ENCODE measurements at regions not wholly inside any gene's neighbourhood (a gene's known extent, or its start where the extent isn't known, plus 50 kb on each side); places are given as distances from the start of the nearest gene placed in this dataset.

DNA sequence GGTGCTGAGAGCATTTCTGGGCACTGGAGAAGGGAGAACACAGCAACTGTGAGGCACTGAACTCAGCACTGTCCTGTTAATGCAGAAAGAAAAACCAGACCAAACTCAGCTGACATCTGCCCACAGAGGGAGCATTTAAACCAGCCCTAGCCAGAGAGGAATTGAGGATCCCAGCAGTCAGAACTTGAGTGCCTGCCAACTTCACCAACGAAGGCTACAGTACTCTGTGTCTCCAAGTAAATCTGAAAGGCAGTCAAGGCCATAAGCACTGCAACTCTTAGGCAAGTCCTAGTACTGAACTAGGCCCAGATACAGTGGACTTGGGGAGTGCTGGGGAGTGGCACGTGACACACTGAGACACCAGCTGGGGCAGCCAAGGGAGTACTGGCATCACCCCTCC is 176.2 kb upstream of the ZC3H15 start:
- H3K4me1 ChIP-seq (ENCODE audit: control insufficient read depth in 2 of 2, insufficient read depth in 2 of 2, low read length in 2 of 2), result no peaks in the 10 kb centered on the region
- Mint-ChIP-seq H3K4me3 (no peak overlapping the region), H3K9me3 (peaks cover 6 to 36% (median 24%) of the 10 kb centered on the region in 11 donors), H3K4me1 (no peaks in the 10 kb centered on the region), H3K27me3 (no peaks in the 10 kb centered on the region), H3K36me3 (peaks cover 0 to 74% (median 53%) of the 10 kb centered on the region in 5 donors), H3K27ac (no peak overlapping the region)
- H3K36me3 ChIP-seq (ENCODE audit: control insufficient read depth in 2 of 3, insufficient read depth in 3 of 3, low read length in 3 of 3), result no peaks in the 10 kb centered on the region
- CTCF ChIA-PET, result no interaction called here
- POLR2A ChIA-PET, result no interaction called here
- intact Hi-C loops (cut with micrococcal nuclease), result no loop called here
- no peak for DNase-seq
- H3K4me3 ChIP-seq (ENCODE audit: low read length), result no peak overlapping the region
- ATAC-seq, result no peak
- H3K9me3 ChIP-seq (ENCODE audit: control insufficient read depth in 2 of 3, low read length in 3 of 3), result peaks cover 0 to 6% (median 0%) of the 10 kb centered on the region in 3 experiments
- no peak overlapping the region for H3K27ac ChIP-seq (ENCODE audit: low read depth, low read length)
- no peaks in the 10 kb centered on the region for H3K27me3 ChIP-seq (ENCODE audit: control insufficient read depth in 2 of 2, insufficient read depth in 2 of 2, low read length in 2 of 2)

DNA sequence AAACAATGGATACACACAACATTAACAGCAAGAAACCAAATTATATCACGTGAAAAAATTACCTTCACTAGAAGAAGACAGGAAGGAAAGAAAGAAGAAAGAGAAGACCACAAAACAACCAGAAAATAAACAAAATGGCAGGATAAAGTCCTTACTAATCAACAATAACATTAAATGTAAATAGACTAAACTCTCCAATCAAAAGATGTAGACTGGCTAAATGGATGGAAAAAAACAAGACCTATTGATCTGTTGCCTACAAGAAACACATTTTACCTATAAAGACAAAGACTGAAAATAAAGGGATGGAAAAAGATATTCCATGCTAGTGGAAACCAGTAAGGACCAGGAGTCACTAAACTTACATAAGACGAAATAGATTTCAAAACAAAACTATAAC is 167.0 kb upstream of the ZC3H15 start:
- H3K4me1 ChIP-seq (ENCODE audit: control insufficient read depth in 2 of 2, insufficient read depth in 2 of 2, low read length in 2 of 2), result no peaks in the 10 kb centered on the region
- H3K4me3 ChIP-seq (ENCODE audit: low read length), result no peak overlapping the region
- ATAC-seq, result no peak
- intact Hi-C loops (cut with micrococcal nuclease), result no loop called here
- DNase-seq, result no peak
- no peaks in the 10 kb centered on the region for H3K9me3 ChIP-seq (ENCODE audit: control insufficient read depth in 2 of 3, low read length in 3 of 3)
- H3K27me3 ChIP-seq (ENCODE audit: control insufficient read depth in 2 of 2, insufficient read depth in 2 of 2, low read length in 2 of 2), result no peaks in the 10 kb centered on the region
- H3K27me3 Mint-ChIP-seq, result no peaks in the 10 kb centered on the region
- peaks cover 0 to 52% (median 41%) of the 10 kb centered on the region in 5 donors for H3K36me3 Mint-ChIP-seq
- POLR2A ChIA-PET, result no interaction called here
- H3K9me3 Mint-ChIP-seq, result peaks cover 14 to 77% (median 37%) of the 10 kb centered on the region in 11 donors
- CTCF ChIA-PET, result no interaction called here
- no peak overlapping the region for H3K27ac ChIP-seq (ENCODE audit: low read depth, low read length)
- H3K4me1 Mint-ChIP-seq, result no peaks in the 10 kb centered on the region
- H3K4me3 Mint-ChIP-seq, result no peak overlapping the region
- no peaks in the 10 kb centered on the region for H3K36me3 ChIP-seq (ENCODE audit: control insufficient read depth in 2 of 3, insufficient read depth in 3 of 3, low read length in 3 of 3)
- H3K27ac Mint-ChIP-seq, result peak overlapping the region in 1 of 9 donors; percentile 64

DNA sequence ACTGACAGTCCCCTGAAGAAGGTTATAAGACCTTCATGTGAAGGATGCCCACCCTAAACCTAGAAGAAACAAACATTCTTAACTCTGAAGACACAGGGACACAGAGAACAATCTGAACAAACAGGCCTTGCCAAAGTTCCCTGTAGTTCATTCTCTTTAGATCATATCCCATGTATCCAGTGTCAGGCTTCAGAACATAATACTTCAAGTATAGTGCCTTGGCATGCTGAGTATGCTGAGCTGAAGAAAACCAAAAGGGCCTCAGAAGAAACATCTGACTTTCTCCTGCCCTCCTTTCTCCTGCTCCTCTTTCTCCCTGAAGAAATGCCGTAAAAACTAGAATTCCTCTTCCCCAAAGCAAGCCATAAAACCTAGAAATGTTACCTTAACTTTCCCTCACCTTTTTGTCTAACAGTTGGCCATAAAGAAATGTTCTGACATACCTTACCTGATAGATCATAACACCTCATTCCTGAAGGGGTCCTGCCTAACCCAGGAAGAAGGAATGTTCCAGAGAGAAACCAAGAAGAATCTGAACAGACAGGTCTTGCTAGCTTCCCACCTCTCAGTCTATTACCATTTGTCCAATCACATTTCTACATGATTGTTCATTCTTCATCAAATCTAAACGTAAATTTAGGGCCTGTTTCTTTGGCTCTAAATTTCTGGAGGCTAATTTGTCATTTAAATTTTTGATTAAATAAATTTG is 160.1 kb upstream of the ZC3H15 start:
- no peak for DNase-seq
- no peaks in the 10 kb centered on the region for H3K27me3 Mint-ChIP-seq
- H3K4me1 Mint-ChIP-seq, result peaks cover 0 to 1% (median 0%) of the 10 kb centered on the region in 7 donors
- Histone ChIP-seq H3K27me3 (ENCODE audit: control insufficient read depth in 2 of 2, insufficient read depth in 2 of 2, low read length in 2 of 2) (no peaks in the 10 kb centered on the region), H3K9me3 (ENCODE audit: control insufficient read depth in 2 of 3, low read length in 3 of 3) (no peaks in the 10 kb centered on the region), H3K36me3 (ENCODE audit: control insufficient read depth in 2 of 3, insufficient read depth in 3 of 3, low read length in 3 of 3) (no peaks in the 10 kb centered on the region), H3K27ac (ENCODE audit: low read depth, low read length) (no peak overlapping the region), H3K4me3 (ENCODE audit: low read length) (no peak overlapping the region), H3K4me1 (ENCODE audit: control insufficient read depth in 2 of 2, insufficient read depth in 2 of 2, low read length in 2 of 2) (no peaks in the 10 kb centered on the region)
- POLR2A ChIA-PET, result no interaction called here
- no peak overlapping the region for H3K4me3 Mint-ChIP-seq
- ATAC-seq, result no peak
- H3K27ac Mint-ChIP-seq, result no peak overlapping the region
- H3K36me3 Mint-ChIP-seq, result peaks cover 0 to 31% (median 28%) of the 10 kb centered on the region in 5 donors
- CTCF ChIA-PET, result no interaction called here
- intact Hi-C loops (cut with micrococcal nuclease), result no loop called here
- H3K9me3 Mint-ChIP-seq, result peaks cover 0 to 31% (median 13%) of the 10 kb centered on the region in 11 donors

DNA sequence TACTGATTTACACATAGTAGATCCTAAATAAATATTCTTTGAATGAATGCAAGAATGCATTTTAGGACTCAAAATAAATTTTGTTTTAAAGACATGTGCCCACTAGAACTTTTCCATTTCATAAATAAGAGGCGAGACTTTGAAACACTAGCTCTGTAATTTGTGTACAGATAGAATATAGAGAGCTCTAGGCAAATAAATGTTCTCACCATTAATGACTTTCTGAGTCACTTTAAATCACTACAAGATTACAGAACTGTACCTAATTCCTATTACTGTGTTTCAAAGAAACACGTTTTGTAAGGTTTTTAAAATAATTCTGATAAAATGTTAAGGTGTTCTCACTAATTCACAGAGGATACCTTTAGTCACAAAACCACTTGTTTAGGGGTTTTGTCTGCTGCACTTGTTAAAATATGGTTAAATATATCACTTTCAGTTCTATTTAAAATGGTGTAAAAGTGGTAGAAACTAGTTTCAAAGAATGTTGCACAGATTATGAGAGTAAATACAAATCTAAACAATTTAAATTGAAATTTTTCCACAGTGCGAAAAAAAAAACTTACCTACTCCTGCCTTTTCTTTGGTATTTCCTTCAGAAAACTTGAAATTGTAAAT is 158.7 kb upstream of the ZC3H15 start:
- ChIA-PET POLR2A (no interaction called here), CTCF (no interaction called here)
- Histone ChIP-seq H3K27me3 (ENCODE audit: control insufficient read depth in 2 of 2, insufficient read depth in 2 of 2, low read length in 2 of 2) (no peaks in the 10 kb centered on the region), H3K9me3 (ENCODE audit: control insufficient read depth in 2 of 3, low read length in 3 of 3) (peaks cover 0 to 3% (median 0%) of the 10 kb centered on the region in 3 experiments), H3K4me1 (ENCODE audit: control insufficient read depth in 2 of 2, insufficient read depth in 2 of 2, low read length in 2 of 2) (no peaks in the 10 kb centered on the region), H3K36me3 (ENCODE audit: control insufficient read depth in 2 of 3, insufficient read depth in 3 of 3, low read length in 3 of 3) (no peaks in the 10 kb centered on the region), H3K27ac (ENCODE audit: low read depth, low read length) (no peak overlapping the region), H3K4me3 (ENCODE audit: low read length) (no peak overlapping the region)
- H3K27ac Mint-ChIP-seq, result no peak overlapping the region
- ATAC-seq, result no peak
- H3K27me3 Mint-ChIP-seq, result no peaks in the 10 kb centered on the region
- no peak overlapping the region for H3K4me3 Mint-ChIP-seq
- intact Hi-C loops (cut with micrococcal nuclease), result no loop called here
- no peak for DNase-seq
- peaks cover 0 to 1% (median 0%) of the 10 kb centered on the region in 7 donors for H3K4me1 Mint-ChIP-seq
- peaks cover 0 to 24% (median 13%) of the 10 kb centered on the region in 11 donors for H3K9me3 Mint-ChIP-seq
- peaks cover 0 to 25% (median 22%) of the 10 kb centered on the region in 5 donors for H3K36me3 Mint-ChIP-seq

DNA sequence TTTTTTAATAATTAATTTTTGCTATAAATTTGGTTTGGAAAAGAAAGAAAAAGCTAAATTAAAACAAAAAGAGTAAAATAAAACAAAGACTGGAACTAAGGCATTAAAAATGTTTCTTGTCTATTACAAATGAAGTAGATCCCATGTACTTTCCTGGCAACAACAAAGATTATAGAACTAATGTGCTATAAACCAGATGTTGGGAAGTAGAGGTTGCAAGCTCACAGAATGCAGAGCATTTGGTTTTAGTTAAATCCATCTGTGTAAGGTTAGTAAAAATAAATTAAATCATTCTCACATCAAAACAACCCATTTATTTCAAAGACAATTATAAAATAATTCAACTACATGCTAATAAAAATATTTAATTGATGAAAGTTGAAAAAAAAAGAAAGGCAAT is 157.2 kb upstream of the ZC3H15 start:
- Histone ChIP-seq H3K36me3 (ENCODE audit: control insufficient read depth in 2 of 3, insufficient read depth in 3 of 3, low read length in 3 of 3) (no peaks in the 10 kb centered on the region), H3K27ac (ENCODE audit: low read depth, low read length) (no peak overlapping the region), H3K4me1 (ENCODE audit: control insufficient read depth in 2 of 2, insufficient read depth in 2 of 2, low read length in 2 of 2) (no peaks in the 10 kb centered on the region), H3K4me3 (ENCODE audit: low read length) (no peak overlapping the region), H3K9me3 (ENCODE audit: control insufficient read depth in 2 of 3, low read length in 3 of 3) (peaks cover 0 to 3% (median 0%) of the 10 kb centered on the region in 3 experiments), H3K27me3 (ENCODE audit: control insufficient read depth in 2 of 2, insufficient read depth in 2 of 2, low read length in 2 of 2) (no peaks in the 10 kb centered on the region)
- Mint-ChIP-seq H3K9me3 (peaks cover 0 to 19% (median 8%) of the 10 kb centered on the region in 11 donors), H3K27ac (no peak overlapping the region), H3K4me1 (peaks cover 0 to 1% (median 0%) of the 10 kb centered on the region in 7 donors), H3K4me3 (no peak overlapping the region), H3K27me3 (no peaks in the 10 kb centered on the region), H3K36me3 (peaks cover 0 to 18% (median 11%) of the 10 kb centered on the region in 5 donors)
- POLR2A ChIA-PET, result no interaction called here
- ATAC-seq (no peak), DNase-seq (no peak)
- intact Hi-C loops (cut with micrococcal nuclease), result no loop called here
- CTCF ChIA-PET, result no interaction called here

DNA sequence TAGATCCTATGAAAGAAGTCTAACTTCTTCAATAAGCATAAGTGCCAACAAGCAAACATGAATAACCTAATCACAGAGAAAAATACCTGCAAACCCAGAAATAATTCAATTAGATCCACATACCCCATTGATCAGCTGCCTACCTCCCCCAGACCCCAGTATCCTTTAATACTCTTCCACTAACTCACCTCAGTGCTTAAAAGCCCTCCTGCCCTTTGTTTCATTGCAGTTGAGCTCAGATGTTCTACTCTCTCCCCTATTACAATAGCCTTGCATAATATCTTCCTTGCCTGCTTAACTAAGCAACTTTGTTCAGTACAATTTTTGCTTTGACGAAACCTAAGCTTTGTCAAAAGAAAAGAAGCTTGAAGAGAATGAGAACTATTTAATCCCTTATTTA is 156.0 kb upstream of the ZC3H15 start:
- H3K4me3 ChIP-seq (ENCODE audit: low read length), result no peak overlapping the region
- DNase-seq (no peak), ATAC-seq (no peak)
- ChIA-PET CTCF (no interaction called here), POLR2A (no interaction called here)
- H3K4me1 ChIP-seq (ENCODE audit: control insufficient read depth in 2 of 2, insufficient read depth in 2 of 2, low read length in 2 of 2), result no peaks in the 10 kb centered on the region
- Mint-ChIP-seq H3K4me3 (no peak overlapping the region), H3K27me3 (no peaks in the 10 kb centered on the region), H3K27ac (no peak overlapping the region), H3K36me3 (peaks cover 0 to 17% (median 10%) of the 10 kb centered on the region in 5 donors), H3K4me1 (peaks cover 0 to 1% (median 0%) of the 10 kb centered on the region in 7 donors), H3K9me3 (peaks cover 0 to 22% (median 7%) of the 10 kb centered on the region in 11 donors)
- H3K27me3 ChIP-seq (ENCODE audit: control insufficient read depth in 2 of 2, insufficient read depth in 2 of 2, low read length in 2 of 2), result no peaks in the 10 kb centered on the region
- peaks cover 0 to 3% (median 0%) of the 10 kb centered on the region in 3 experiments for H3K9me3 ChIP-seq (ENCODE audit: control insufficient read depth in 2 of 3, low read length in 3 of 3)
- no peaks in the 10 kb centered on the region for H3K36me3 ChIP-seq (ENCODE audit: control insufficient read depth in 2 of 3, insufficient read depth in 3 of 3, low read length in 3 of 3)
- intact Hi-C loops (cut with micrococcal nuclease), result no loop called here
- no peak overlapping the region for H3K27ac ChIP-seq (ENCODE audit: low read depth, low read length)

DNA sequence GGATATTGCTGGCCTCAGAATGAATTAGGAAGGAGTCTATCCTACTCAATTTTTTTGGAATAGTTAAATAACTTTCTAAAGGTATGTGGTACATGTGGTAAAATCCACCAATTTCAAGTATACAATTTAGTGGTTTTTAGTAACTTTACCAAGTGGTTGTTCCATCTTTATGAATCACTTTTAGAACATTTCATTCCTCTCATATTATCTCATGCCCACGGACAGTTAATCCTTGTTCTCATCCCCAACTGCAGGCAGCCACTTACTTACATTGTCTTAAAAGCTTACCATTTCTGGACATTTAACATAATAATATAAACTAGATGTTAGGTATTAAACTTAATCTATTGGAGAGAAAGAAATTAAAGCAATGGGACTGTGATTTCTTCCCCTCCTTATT is 146.3 kb upstream of the ZC3H15 start:
- ChIA-PET POLR2A (no interaction called here), CTCF (no interaction called here)
- Mint-ChIP-seq H3K27ac (no peak overlapping the region), H3K4me3 (no peak overlapping the region), H3K4me1 (peaks cover 0 to 1% (median 0%) of the 10 kb centered on the region in 7 donors), H3K9me3 (peaks cover 4 to 48% (median 14%) of the 10 kb centered on the region in 11 donors), H3K27me3 (no peaks in the 10 kb centered on the region), H3K36me3 (peaks cover 0 to 40% (median 35%) of the 10 kb centered on the region in 5 donors)
- Histone ChIP-seq H3K4me3 (ENCODE audit: low read length) (no peak overlapping the region), H3K36me3 (ENCODE audit: control insufficient read depth in 2 of 3, insufficient read depth in 3 of 3, low read length in 3 of 3) (no peaks in the 10 kb centered on the region), H3K9me3 (ENCODE audit: control insufficient read depth in 2 of 3, low read length in 3 of 3) (no peaks in the 10 kb centered on the region), H3K27me3 (ENCODE audit: control insufficient read depth in 2 of 2, insufficient read depth in 2 of 2, low read length in 2 of 2) (no peaks in the 10 kb centered on the region), H3K4me1 (ENCODE audit: control insufficient read depth in 2 of 2, insufficient read depth in 2 of 2, low read length in 2 of 2) (no peaks in the 10 kb centered on the region), H3K27ac (ENCODE audit: low read depth, low read length) (no peak overlapping the region)
- ATAC-seq (no peak), DNase-seq (no peak)
- intact Hi-C loops (cut with micrococcal nuclease), result no loop called here

Measured in naive thymus-derived CD4-positive, alpha-beta T cell (primary cell).